ENCODE measurements at regions not wholly inside any gene's neighbourhood (a gene's known extent, or its start where the extent isn't known, plus 50 kb on each side); places are given as distances from the start of the nearest gene placed in this dataset.

DNA sequence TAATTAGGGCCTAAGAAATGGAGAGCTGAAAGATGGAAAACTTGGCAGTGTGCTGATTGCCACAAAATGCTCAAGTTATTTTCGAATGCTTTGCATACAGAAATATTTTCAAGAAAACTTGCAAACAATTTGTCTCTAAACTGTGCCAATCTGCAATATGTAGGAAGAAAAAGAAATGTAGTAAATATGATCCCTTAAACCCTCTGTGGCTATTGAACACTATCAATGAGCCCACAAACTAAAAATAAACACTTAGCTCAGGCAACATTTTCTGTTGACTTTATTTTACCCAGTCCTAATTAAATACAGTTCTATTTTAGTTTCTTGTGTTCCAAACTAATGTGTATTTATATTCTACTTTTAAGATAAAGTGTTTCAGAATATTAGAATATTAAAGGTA is 342.1 kb downstream of the SEMA3D start:
- ATAC-seq (ENCODE audit: low read depth): no peak
- no peak for DNase-seq
- Mint-ChIP-seq H3K27ac (no peak overlapping the region), H3K36me3 (ENCODE audit: low read depth) (no peaks in the 10 kb centered on the region), H3K4me1 (no peaks in the 10 kb centered on the region), H3K4me3 (no peak overlapping the region), H3K27me3 (no peaks in the 10 kb centered on the region), H3K9me3 (peaks cover 2% of the 10 kb centered on the region)
- CTCF ChIA-PET: no interaction called here
- TF ChIP-seq, protein P1, sequence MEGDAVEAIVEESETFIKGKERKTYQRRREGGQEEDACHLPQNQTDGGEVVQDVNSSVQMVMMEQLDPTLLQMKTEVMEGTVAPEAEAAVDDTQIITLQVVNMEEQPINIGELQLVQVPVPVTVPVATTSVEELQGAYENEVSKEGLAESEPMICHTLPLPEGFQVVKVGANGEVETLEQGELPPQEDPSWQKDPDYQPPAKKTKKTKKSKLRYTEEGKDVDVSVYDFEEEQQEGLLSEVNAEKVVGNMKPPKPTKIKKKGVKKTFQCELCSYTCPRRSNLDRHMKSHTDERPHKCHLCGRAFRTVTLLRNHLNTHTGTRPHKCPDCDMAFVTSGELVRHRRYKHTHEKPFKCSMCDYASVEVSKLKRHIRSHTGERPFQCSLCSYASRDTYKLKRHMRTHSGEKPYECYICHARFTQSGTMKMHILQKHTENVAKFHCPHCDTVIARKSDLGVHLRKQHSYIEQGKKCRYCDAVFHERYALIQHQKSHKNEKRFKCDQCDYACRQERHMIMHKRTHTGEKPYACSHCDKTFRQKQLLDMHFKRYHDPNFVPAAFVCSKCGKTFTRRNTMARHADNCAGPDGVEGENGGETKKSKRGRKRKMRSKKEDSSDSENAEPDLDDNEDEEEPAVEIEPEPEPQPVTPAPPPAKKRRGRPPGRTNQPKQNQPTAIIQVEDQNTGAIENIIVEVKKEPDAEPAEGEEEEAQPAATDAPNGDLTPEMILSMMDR (IDR thresholded peaks at IDR 0.05): no peak
- POLR2A ChIA-PET: no interaction called here
- intact Hi-C loops (cut with micrococcal nuclease): no loop called here

DNA sequence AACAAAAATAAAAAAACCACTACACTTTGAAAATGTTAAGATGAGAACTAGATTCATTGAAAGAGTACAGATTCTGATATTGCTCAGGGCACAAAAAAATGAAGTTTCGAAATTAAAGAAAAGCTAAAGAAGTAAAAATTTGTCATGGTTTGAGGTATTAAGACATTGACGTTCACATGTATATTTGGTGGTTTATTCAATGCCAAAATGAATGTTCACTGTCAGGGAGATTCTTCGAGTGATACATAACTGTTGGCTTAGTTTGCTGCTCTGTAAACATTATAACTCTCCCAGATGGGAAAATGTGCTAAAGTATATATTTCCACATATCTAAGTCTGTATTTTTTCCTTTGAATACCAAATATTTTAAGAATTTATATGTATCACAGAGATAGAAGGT is 345.0 kb downstream of the SEMA3D start:
- Mint-ChIP-seq H3K4me3 (no peak overlapping the region), H3K27ac (no peak overlapping the region), H3K9me3 (no peaks in the 10 kb centered on the region), H3K4me1 (no peaks in the 10 kb centered on the region), H3K27me3 (no peaks in the 10 kb centered on the region), H3K36me3 (ENCODE audit: low read depth) (no peaks in the 10 kb centered on the region)
- intact Hi-C loops (cut with micrococcal nuclease): no loop called here
- CTCF ChIA-PET: no interaction called here
- ATAC-seq (ENCODE audit: low read depth) (no peak), DNase-seq (no peak)
- POLR2A ChIA-PET: no interaction called here
- TF ChIP-seq, protein P1 (IDR thresholded peaks at IDR 0.05): no peak

DNA sequence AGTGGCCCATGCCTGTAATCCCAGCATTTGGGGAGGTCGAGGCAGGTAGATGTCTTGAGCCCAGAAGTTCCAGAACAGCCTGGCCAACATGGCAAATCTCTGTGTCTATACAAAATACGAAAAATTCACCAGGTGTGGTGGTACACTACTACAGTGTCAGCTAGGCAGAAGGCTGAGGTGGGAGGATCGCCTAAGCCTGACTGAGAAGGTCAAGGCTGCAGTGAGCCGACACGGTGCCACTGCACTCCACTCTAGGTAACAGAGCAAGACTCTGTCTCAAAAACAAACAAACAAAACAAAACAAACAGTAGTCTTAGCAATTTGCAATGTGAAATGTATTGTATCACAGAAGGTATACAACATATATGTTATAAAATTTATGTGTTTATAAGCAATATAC is 348.0 kb downstream of the SEMA3D start:
- H3K4me3 Mint-ChIP-seq: no peak overlapping the region
- ChIA-PET POLR2A (no interaction called here), CTCF (no interaction called here)
- H3K27ac Mint-ChIP-seq: no peak overlapping the region
- no peak for DNase-seq
- intact Hi-C loops (cut with micrococcal nuclease): no loop called here
- H3K4me1 Mint-ChIP-seq: no peaks in the 10 kb centered on the region
- no peaks in the 10 kb centered on the region for H3K27me3 Mint-ChIP-seq
- no peaks in the 10 kb centered on the region for H3K9me3 Mint-ChIP-seq
- TF ChIP-seq, protein P1 (IDR thresholded peaks at IDR 0.05): no peak
- H3K36me3 Mint-ChIP-seq (ENCODE audit: low read depth): no peaks in the 10 kb centered on the region
- ATAC-seq (ENCODE audit: low read depth): no peak

DNA sequence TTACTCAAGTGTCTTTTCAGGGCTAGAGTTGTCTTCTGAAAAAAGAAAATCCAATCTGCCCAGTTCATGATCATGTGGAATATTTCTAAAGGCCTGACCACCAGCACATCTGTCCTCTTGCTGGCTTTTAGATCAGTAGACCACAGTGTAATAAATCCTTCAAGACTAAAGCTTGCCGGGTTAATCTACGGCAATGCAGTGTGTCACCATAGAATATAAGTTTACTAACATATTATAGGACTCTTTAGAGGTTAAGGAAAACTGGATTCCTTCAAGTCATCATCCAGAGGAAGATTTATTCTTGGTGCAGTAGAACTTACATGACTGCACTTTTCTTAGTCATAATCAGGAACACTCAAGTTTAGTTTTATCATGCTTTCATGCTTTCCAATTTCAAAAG is 349.5 kb downstream of the SEMA3D start:
- CTCF ChIA-PET: no interaction called here

DNA sequence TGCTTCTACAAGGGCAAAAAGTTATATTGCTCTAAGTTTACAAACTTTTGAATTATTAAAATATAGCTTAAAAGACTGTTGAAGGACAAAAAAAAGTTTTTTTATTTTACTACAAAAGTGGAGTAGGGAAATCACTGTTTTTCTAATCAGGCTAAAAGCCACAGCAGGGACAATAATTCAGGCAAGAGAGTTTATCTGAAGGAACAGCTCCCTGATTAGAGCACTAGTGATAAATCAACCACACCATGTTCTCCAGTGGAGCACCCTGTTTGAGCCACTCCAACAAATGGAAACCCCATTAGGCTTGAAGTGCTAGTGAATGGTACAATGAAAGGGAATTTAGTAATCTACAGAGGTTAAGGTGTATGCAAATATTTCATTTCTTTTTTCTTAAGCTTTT is 357.1 kb downstream of the SEMA3D start:
- H3K27me3 Mint-ChIP-seq: no peaks in the 10 kb centered on the region
- no peaks in the 10 kb centered on the region for H3K36me3 Mint-ChIP-seq (ENCODE audit: low read depth)
- DNase-seq: no peak
- H3K9me3 Mint-ChIP-seq: peaks cover 3% of the 10 kb centered on the region
- no peak overlapping the region for H3K4me3 Mint-ChIP-seq
- H3K4me1 Mint-ChIP-seq: no peaks in the 10 kb centered on the region
- TF ChIP-seq, protein P1 (IDR thresholded peaks at IDR 0.05): no peak
- intact Hi-C loops (cut with micrococcal nuclease): no loop called here
- no peak for ATAC-seq (ENCODE audit: low read depth)
- no peak overlapping the region for H3K27ac Mint-ChIP-seq
- CTCF ChIA-PET: no interaction called here
- POLR2A ChIA-PET: no interaction called here

More for the DNA sequence above, 349.5 kb downstream of the SEMA3D start:
- Mint-ChIP-seq H3K4me1 (no peaks in the 10 kb centered on the region), H3K27me3 (no peaks in the 10 kb centered on the region), H3K4me3 (no peak overlapping the region), H3K27ac (no peak overlapping the region), H3K36me3 (ENCODE audit: low read depth) (no peaks in the 10 kb centered on the region), H3K9me3 (peaks cover 3% of the 10 kb centered on the region)
- intact Hi-C loops (cut with micrococcal nuclease): no loop called here
- POLR2A ChIA-PET: no interaction called here
- DNase-seq (no peak), ATAC-seq (ENCODE audit: low read depth) (no peak)
- TF ChIP-seq, protein P1 (IDR thresholded peaks at IDR 0.05): no peak
